ENCODE measurements at regions not wholly inside any gene's neighbourhood (a gene's known extent, or its start where the extent isn't known, plus 50 kb on each side); places are given as distances from the start of the nearest gene placed in this dataset.

GRCh38 chr10:43771675-43772074, 123.0 kb upstream of the ZNF32 start:
- TF ChIP-seq ZFX (IDR thresholded peaks at IDR 0.05) (no peak), CTCF (conservative IDR thresholded peaks at IDR 0.05) (no peak)
- H3K27ac ChIP-seq, result no peak overlapping the region

GRCh38 chr10:43765516-43765915, 116.8 kb upstream of the ZNF32 start:
- TF ChIP-seq CTCF (conservative IDR thresholded peaks at IDR 0.05), result no peak
- TF ChIP-seq ZFX (IDR thresholded peaks at IDR 0.05), result no peak

GRCh38 chr10:43763846-43764245, 115.2 kb upstream of the ZNF32 start:
- TF ChIP-seq ZFX (IDR thresholded peaks at IDR 0.05) (no peak), CTCF (conservative IDR thresholded peaks at IDR 0.05) (no peak)
- no peak overlapping the region for H3K27ac ChIP-seq

More at GRCh38 chr10:43765516-43765915, 116.8 kb upstream of the ZNF32 start:
- H3K27ac ChIP-seq, result no peak overlapping the region

GRCh38 chr10:43760514-43760913, 111.8 kb upstream of the ZNF32 start:
- TF ChIP-seq ZFX (IDR thresholded peaks at IDR 0.05) (no peak), CTCF (conservative IDR thresholded peaks at IDR 0.05) (no peak)

GRCh38 chr10:43759216-43759615, 110.5 kb upstream of the ZNF32 start:
- no peak for TF ChIP-seq ZFX (IDR thresholded peaks at IDR 0.05)
- TF ChIP-seq CTCF (conservative IDR thresholded peaks at IDR 0.05), result no peak
- no peak overlapping the region for H3K27ac ChIP-seq

More at GRCh38 chr10:43760514-43760913, 111.8 kb upstream of the ZNF32 start:
- no peak overlapping the region for H3K27ac ChIP-seq

GRCh38 chr10:43756341-43756740, 107.7 kb upstream of the ZNF32 start:
- H3K27ac ChIP-seq, result no peak overlapping the region
- no peak for TF ChIP-seq ZFX (IDR thresholded peaks at IDR 0.05)
- no peak for TF ChIP-seq CTCF (conservative IDR thresholded peaks at IDR 0.05)

GRCh38 chr10:43754569-43755260, 106.0 kb upstream of the ZNF32 start:
- TF ChIP-seq CTCF (conservative IDR thresholded peaks at IDR 0.05), result no peak
- no peak for TF ChIP-seq ZFX (IDR thresholded peaks at IDR 0.05)
- no peak overlapping the region for H3K27ac ChIP-seq
